ENCODE measurements at regions not wholly inside any gene's neighbourhood (a gene's known extent, or its start where the extent isn't known, plus 50 kb on each side); places are given as distances from the start of the nearest gene placed in this dataset.

GRCh38 chr3:83216919-83217594 is 1455.6 kb upstream of the GBE1 start:
- no peak for DNase-seq (ENCODE audit: low spot score)
- H3K36me3 Mint-ChIP-seq (ENCODE audit: low read depth, unreplicated experiment): no peaks in the 10 kb centered on the region
- H3K4me1 Mint-ChIP-seq (ENCODE audit: unreplicated experiment): no peaks in the 10 kb centered on the region
- H3K9me3 Mint-ChIP-seq (ENCODE audit: unreplicated experiment): no peaks in the 10 kb centered on the region
- H3K27ac Mint-ChIP-seq (ENCODE audit: unreplicated experiment): no peak overlapping the region
- H3K27me3 Mint-ChIP-seq (ENCODE audit: unreplicated experiment): no peaks in the 10 kb centered on the region
- no peak overlapping the region for H3K4me3 Mint-ChIP-seq (ENCODE audit: unreplicated experiment)
- TF ChIP-seq, protein P1, sequence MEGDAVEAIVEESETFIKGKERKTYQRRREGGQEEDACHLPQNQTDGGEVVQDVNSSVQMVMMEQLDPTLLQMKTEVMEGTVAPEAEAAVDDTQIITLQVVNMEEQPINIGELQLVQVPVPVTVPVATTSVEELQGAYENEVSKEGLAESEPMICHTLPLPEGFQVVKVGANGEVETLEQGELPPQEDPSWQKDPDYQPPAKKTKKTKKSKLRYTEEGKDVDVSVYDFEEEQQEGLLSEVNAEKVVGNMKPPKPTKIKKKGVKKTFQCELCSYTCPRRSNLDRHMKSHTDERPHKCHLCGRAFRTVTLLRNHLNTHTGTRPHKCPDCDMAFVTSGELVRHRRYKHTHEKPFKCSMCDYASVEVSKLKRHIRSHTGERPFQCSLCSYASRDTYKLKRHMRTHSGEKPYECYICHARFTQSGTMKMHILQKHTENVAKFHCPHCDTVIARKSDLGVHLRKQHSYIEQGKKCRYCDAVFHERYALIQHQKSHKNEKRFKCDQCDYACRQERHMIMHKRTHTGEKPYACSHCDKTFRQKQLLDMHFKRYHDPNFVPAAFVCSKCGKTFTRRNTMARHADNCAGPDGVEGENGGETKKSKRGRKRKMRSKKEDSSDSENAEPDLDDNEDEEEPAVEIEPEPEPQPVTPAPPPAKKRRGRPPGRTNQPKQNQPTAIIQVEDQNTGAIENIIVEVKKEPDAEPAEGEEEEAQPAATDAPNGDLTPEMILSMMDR (IDR thresholded peaks at IDR 0.05; ENCODE audit: unreplicated experiment): no peak

GRCh38 chr3:83195243-83195642 is 1433.8 kb upstream of the GBE1 start:
- Mint-ChIP-seq H3K27ac (ENCODE audit: unreplicated experiment) (no peak overlapping the region), H3K36me3 (ENCODE audit: low read depth, unreplicated experiment) (no peaks in the 10 kb centered on the region), H3K9me3 (ENCODE audit: unreplicated experiment) (no peaks in the 10 kb centered on the region), H3K27me3 (ENCODE audit: unreplicated experiment) (no peaks in the 10 kb centered on the region), H3K4me3 (ENCODE audit: unreplicated experiment) (no peak overlapping the region), H3K4me1 (ENCODE audit: unreplicated experiment) (no peaks in the 10 kb centered on the region)
- TF ChIP-seq, protein P1 (IDR thresholded peaks at IDR 0.05; ENCODE audit: unreplicated experiment): no peak
- DNase-seq (ENCODE audit: low spot score): no peak

GRCh38 chr3:83193526-83193925 is 1432.1 kb upstream of the GBE1 start:
- H3K27me3 Mint-ChIP-seq (ENCODE audit: unreplicated experiment): no peaks in the 10 kb centered on the region
- no peak overlapping the region for H3K4me3 Mint-ChIP-seq (ENCODE audit: unreplicated experiment)
- H3K27ac Mint-ChIP-seq (ENCODE audit: unreplicated experiment): no peak overlapping the region
- no peak for DNase-seq (ENCODE audit: low spot score)
- TF ChIP-seq, protein P1 (IDR thresholded peaks at IDR 0.05; ENCODE audit: unreplicated experiment): no peak
- H3K4me1 Mint-ChIP-seq (ENCODE audit: unreplicated experiment): no peaks in the 10 kb centered on the region
- H3K36me3 Mint-ChIP-seq (ENCODE audit: low read depth, unreplicated experiment): no peaks in the 10 kb centered on the region
- no peaks in the 10 kb centered on the region for H3K9me3 Mint-ChIP-seq (ENCODE audit: unreplicated experiment)

GRCh38 chr3:83189634-83190033 is 1428.2 kb upstream of the GBE1 start:
- no peak for DNase-seq (ENCODE audit: low spot score)
- Mint-ChIP-seq H3K9me3 (ENCODE audit: unreplicated experiment) (no peaks in the 10 kb centered on the region), H3K27me3 (ENCODE audit: unreplicated experiment) (no peaks in the 10 kb centered on the region), H3K4me1 (ENCODE audit: unreplicated experiment) (no peaks in the 10 kb centered on the region), H3K36me3 (ENCODE audit: low read depth, unreplicated experiment) (peaks cover 6% of the 10 kb centered on the region), H3K27ac (ENCODE audit: unreplicated experiment) (no peak overlapping the region), H3K4me3 (ENCODE audit: unreplicated experiment) (no peak overlapping the region)
- TF ChIP-seq, protein P1 (IDR thresholded peaks at IDR 0.05; ENCODE audit: unreplicated experiment): no peak

DNA sequence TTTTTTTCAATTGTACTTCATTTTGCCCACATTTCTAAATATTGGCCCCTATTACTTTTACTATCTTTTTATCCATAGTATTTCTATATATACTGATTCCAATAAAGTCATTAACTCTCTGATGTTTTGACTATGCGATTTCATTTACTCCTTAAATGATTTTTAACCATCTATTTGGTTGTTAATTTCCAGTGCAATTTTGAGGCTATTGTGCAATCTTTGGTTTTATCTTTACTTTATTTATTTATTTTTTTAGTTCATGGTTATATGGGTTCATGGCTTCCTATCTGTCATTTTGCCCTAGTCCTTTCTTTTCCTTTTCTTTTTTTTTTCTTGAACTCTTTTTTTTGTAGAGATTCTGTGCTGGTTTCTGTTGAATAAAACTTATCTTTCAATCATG is 1408.0 kb upstream of the GBE1 start:
- Mint-ChIP-seq H3K27ac (ENCODE audit: unreplicated experiment) (no peak overlapping the region), H3K36me3 (ENCODE audit: low read depth, unreplicated experiment) (no peaks in the 10 kb centered on the region), H3K4me1 (ENCODE audit: unreplicated experiment) (no peaks in the 10 kb centered on the region), H3K27me3 (ENCODE audit: unreplicated experiment) (no peaks in the 10 kb centered on the region), H3K9me3 (ENCODE audit: unreplicated experiment) (no peaks in the 10 kb centered on the region), H3K4me3 (ENCODE audit: unreplicated experiment) (no peak overlapping the region)
- DNase-seq (ENCODE audit: low spot score): no peak
- TF ChIP-seq, protein P1 (IDR thresholded peaks at IDR 0.05; ENCODE audit: unreplicated experiment): no peak
